ENCODE measurements at regions not wholly inside any gene's neighbourhood (a gene's known extent, or its start where the extent isn't known, plus 50 kb on each side); places are given as distances from the start of the nearest gene placed in this dataset.

DNA sequence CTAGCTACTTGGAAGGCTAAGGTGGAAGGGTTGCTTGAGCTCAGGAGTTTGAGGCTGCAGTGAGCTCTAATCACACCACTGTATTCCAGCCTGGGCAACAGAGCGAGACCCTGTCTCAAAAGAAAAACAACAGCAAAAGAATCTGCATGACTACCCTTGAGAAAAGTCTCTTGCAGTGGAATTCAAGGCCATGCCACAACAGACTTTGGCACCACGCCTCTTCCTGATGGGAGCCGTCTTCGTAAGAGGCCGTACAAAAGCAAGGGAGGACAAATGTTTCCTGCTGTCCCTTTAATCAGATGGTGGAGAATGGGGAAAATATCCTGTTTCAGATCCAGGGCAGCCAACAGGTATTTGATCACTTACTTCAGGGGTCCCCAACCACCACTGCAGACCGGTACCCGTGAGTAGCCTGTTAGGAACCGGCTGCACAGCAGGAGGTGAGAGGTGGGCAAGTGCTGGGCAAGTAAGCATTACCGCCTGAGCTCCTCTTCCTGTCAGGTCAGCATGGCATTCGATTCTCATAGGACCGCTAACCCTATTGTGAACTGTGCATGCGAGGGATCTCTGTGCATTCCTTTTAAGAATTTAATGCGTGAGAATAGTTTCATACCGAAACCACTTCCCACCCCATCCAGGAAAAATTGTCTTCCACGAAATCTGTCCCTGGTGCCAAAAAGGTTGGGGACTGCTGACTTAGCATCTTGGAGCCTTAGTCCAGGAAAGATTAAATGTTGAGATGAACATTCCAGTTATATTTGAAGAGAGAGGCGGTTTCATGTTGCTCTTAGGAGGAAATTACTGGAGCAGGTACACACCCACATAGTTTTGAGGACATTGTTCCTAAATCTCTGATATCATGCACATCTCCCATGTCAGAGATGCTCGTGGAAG lies 94.4 kb upstream of the XPO1 start:
- Histone ChIP-seq H3K27ac (ENCODE audit: low read depth, low read length, poor library complexity, severe bottlenecking) (no peak overlapping the region), H3K9me2 (ENCODE audit: insufficient read depth, low read length) (no peaks in the 10 kb centered on the region), H3K9me3 (ENCODE audit: low read length) (no peaks in the 10 kb centered on the region), H3K4me3 (ENCODE audit: low read depth, low read length, poor library complexity, severe bottlenecking) (no peak overlapping the region), H2AFZ (ENCODE audit: low read length) (no peak overlapping the region), H3K79me2 (ENCODE audit: insufficient read depth, low read depth, low read length) (no peaks in the 10 kb centered on the region), H3K4me1 (ENCODE audit: insufficient read depth, low read length, poor library complexity, severe bottlenecking) (no peaks in the 10 kb centered on the region), H3K36me3 (ENCODE audit: insufficient read depth, low read length) (no peaks in the 10 kb centered on the region), H4K20me1 (ENCODE audit: insufficient read depth, low read length) (no peaks in the 10 kb centered on the region), H3K4me2 (ENCODE audit: low read length) (no peak overlapping the region)
- no TSS peak for BruUV-seq (replicated peaks)
- intact Hi-C loops (cut with micrococcal nuclease; ENCODE audit: unreplicated experiment): no loop called here
- DNase-seq (ENCODE audit: low spot score): no peak
- ChIA-PET POLR2A (interaction anchor here (0.7 to 1.1 kb wide), 3 partner anchors 12 to 143 kb away, joined by 3 to 4 read pairs (median 3); no protein-coding TSS in a partner anchor), CTCF (ENCODE audit: unreplicated experiment) (interaction anchor here (1.1 kb wide), 1 partner anchor 123 kb away, joined by 3 read pairs; no protein-coding TSS in a partner anchor)
- TF ChIP-seq EZH2phosphoT487 (IDR thresholded peaks at IDR 0.05; ENCODE audit: borderline replicate concordance, low read depth, low read length): no peak
- TF ChIP-seq, protein P1, sequence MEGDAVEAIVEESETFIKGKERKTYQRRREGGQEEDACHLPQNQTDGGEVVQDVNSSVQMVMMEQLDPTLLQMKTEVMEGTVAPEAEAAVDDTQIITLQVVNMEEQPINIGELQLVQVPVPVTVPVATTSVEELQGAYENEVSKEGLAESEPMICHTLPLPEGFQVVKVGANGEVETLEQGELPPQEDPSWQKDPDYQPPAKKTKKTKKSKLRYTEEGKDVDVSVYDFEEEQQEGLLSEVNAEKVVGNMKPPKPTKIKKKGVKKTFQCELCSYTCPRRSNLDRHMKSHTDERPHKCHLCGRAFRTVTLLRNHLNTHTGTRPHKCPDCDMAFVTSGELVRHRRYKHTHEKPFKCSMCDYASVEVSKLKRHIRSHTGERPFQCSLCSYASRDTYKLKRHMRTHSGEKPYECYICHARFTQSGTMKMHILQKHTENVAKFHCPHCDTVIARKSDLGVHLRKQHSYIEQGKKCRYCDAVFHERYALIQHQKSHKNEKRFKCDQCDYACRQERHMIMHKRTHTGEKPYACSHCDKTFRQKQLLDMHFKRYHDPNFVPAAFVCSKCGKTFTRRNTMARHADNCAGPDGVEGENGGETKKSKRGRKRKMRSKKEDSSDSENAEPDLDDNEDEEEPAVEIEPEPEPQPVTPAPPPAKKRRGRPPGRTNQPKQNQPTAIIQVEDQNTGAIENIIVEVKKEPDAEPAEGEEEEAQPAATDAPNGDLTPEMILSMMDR (conservative IDR thresholded peaks at IDR 0.05; ENCODE audit: low read length): no peak

DNA sequence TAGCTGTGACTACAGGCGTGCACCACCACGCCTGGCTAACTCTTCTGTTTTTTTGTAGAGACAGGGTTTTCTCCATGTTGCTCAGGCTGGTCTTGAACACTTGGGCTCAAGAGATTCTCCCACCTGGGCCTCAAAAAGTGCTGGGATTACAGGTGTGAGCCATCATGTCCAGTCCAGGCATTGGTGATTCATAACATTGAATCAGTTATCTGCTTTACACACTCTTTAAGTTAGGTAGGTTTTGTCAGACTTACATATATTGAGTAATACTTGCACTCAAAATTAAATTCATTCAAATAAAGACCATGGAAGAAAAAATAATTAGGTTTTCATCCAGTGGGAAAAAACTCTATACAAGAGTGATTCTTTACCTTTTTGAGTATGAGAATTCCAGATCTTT lies 93.2 kb upstream of the XPO1 start:
- intact Hi-C loops (cut with micrococcal nuclease; ENCODE audit: unreplicated experiment): no loop called here
- Histone ChIP-seq H3K9me3 (ENCODE audit: low read length) (no peaks in the 10 kb centered on the region), H3K79me2 (ENCODE audit: insufficient read depth, low read depth, low read length) (no peaks in the 10 kb centered on the region), H3K27ac (ENCODE audit: low read depth, low read length, poor library complexity, severe bottlenecking) (no peak overlapping the region), H2AFZ (ENCODE audit: low read length) (no peak overlapping the region), H3K9me2 (ENCODE audit: insufficient read depth, low read length) (no peaks in the 10 kb centered on the region), H4K20me1 (ENCODE audit: insufficient read depth, low read length) (no peaks in the 10 kb centered on the region), H3K36me3 (ENCODE audit: insufficient read depth, low read length) (no peaks in the 10 kb centered on the region), H3K4me3 (ENCODE audit: low read depth, low read length, poor library complexity, severe bottlenecking) (no peak overlapping the region), H3K4me2 (ENCODE audit: low read length) (no peak overlapping the region), H3K4me1 (ENCODE audit: insufficient read depth, low read length, poor library complexity, severe bottlenecking) (no peaks in the 10 kb centered on the region)
- no peak for DNase-seq (ENCODE audit: low spot score)
- ChIA-PET POLR2A (interaction anchor here (0.6 kb wide), 1 partner anchor 503 kb away, joined by 4 read pairs; no protein-coding TSS in a partner anchor), CTCF (ENCODE audit: unreplicated experiment) (no interaction called here)
- TF ChIP-seq EZH2phosphoT487 (IDR thresholded peaks at IDR 0.05; ENCODE audit: borderline replicate concordance, low read depth, low read length): no peak
- TF ChIP-seq, protein P1 (conservative IDR thresholded peaks at IDR 0.05; ENCODE audit: low read length): no peak
- BruUV-seq (replicated peaks): no TSS peak

DNA sequence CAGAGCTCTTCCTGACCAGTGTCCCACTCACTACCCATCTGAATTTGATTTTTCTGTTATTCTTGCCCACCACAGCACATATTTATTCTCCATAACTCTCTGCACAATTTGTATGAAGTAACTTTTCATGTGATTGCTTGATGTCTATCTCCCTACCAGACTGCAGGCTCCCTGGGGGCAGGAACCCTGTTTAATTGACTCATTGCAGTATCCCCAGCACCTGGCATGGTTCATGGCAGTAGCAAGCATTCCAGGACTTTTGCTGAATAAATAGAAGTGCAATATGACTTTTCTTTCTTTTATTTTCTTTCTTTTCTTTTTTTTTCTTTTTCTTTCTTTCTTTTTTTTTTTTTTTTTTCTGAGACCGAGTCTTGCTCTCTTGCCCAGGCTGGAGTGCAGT lies 88.7 kb upstream of the XPO1 start:
- H3K79me2 ChIP-seq (ENCODE audit: insufficient read depth, low read depth, low read length): no peaks in the 10 kb centered on the region
- no peaks in the 10 kb centered on the region for H4K20me1 ChIP-seq (ENCODE audit: insufficient read depth, low read length)
- H3K27ac ChIP-seq (ENCODE audit: low read depth, low read length, poor library complexity, severe bottlenecking): no peak overlapping the region
- no TSS peak for BruUV-seq (replicated peaks)
- intact Hi-C loops (cut with micrococcal nuclease; ENCODE audit: unreplicated experiment): no loop called here
- CTCF ChIA-PET (ENCODE audit: unreplicated experiment): no interaction called here
- no peaks in the 10 kb centered on the region for H3K4me1 ChIP-seq (ENCODE audit: insufficient read depth, low read length, poor library complexity, severe bottlenecking)
- POLR2A ChIA-PET: interaction anchor here (0.7 to 1.0 kb wide), 3 partner anchors 16 to 482 kb away, joined by 3 to 4 read pairs (median 4); no protein-coding TSS in a partner anchor
- H3K4me3 ChIP-seq (ENCODE audit: low read depth, low read length, poor library complexity, severe bottlenecking): no peak overlapping the region
- H3K36me3 ChIP-seq (ENCODE audit: insufficient read depth, low read length): no peaks in the 10 kb centered on the region
- H3K9me3 ChIP-seq (ENCODE audit: low read length): no peaks in the 10 kb centered on the region
- DNase-seq (ENCODE audit: low spot score): no peak
- no peak overlapping the region for H3K4me2 ChIP-seq (ENCODE audit: low read length)
- no peak for TF ChIP-seq EZH2phosphoT487 (IDR thresholded peaks at IDR 0.05; ENCODE audit: borderline replicate concordance, low read depth, low read length)
- TF ChIP-seq, protein P1 (conservative IDR thresholded peaks at IDR 0.05; ENCODE audit: low read length): no peak
- H2AFZ ChIP-seq (ENCODE audit: low read length): no peak overlapping the region
- H3K9me2 ChIP-seq (ENCODE audit: insufficient read depth, low read length): no peaks in the 10 kb centered on the region
